Gastroesophageal sphincter (tissue), 3 donors: ENCODE measurements at regions not wholly inside any gene's neighbourhood (a gene's known extent, or its start where the extent isn't known, plus 50 kb on each side); places are given as distances from the start of the nearest gene placed in this dataset.

Experiments used
- CTCF ChIP-seq, 4 experiments: fragments of 200-600 bp in 2 of 4; fragments of 450-650 bp in 2 of 4; sonication (generic) in 1 of 4; IDR thresholded peaks; one replicate each; pipeline ENCODE4 v1.5.1; 2017 to 2019; ENCODE audit warnings: antibody characterized with exemption in 4 of 4, mild to moderate bottlenecking in 2 of 4, moderate library complexity in 2 of 4
- POLR2A ChIP-seq, 2 donors: fragments of 450-650 bp; IDR thresholded peaks; one replicate each; pipeline ENCODE4 v1.6.1; 2017; ENCODE audit warnings: antibody characterized with exemption in 2 of 2, mild to moderate bottlenecking in 2 of 2, moderate library complexity in 1 of 2

DNA sequence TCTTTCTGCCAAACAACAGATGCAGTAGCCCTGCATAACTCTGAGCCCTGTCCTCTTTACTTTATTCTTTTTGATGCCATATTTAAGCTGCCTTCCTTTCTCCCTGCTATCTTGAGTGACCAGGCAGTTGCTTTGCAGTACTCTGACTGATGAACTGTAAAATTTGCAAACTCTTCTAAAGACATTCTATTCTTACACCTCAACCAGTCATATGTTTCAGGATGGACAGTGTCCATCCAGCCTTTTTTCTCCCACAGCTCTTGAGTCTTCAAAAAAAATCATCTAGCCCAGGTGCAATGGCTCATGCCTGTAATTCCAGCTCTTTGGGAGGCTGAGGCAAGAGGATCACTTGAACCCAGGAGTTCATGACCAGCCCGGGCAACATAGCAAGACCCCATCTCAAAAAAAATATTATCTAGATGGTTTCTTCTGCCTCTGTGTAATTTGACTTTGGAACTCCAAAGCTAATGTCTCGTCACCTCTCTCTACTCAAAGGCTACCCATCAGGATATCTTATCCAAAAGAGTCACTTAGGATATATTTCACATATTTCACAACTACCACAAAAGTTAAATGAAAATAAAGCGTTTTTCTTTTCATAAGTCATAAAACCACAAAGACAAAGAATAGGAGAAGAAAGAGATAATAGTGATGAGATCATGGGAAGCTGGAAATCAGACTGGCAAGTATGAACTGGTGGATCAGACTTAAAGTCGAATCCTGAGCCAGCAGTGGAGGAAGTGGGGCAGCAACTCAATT, 54.6 kb upstream of the IPO9 start:
- TF ChIP-seq POLR2A (IDR thresholded peaks at IDR 0.05): no peak
- no peak for TF ChIP-seq CTCF (IDR thresholded peaks at IDR 0.05)
